ENCODE measurements at regions not wholly inside any gene's neighbourhood (a gene's known extent, or its start where the extent isn't known, plus 50 kb on each side); places are given as distances from the start of the nearest gene placed in this dataset.

DNA sequence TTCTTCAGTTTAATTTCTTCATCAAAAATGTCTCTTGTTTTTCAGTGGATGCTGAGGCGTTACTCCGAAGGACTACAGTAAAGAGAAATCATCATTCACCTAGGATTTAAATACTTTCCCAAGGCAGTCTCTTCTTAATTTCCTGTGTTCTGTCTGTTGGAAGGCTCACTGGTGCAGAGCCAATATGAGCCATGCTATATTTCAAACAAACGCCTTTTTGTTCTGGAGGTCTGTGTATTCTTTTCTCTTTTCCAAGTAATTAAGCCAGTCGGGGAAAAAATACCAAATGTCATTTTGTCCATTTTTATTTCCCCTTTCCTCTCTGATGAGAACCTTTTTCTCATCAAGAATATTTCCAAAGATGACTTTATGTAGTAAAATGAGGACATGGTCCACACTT is 206.5 kb downstream of the RWDD3 start:
- Histone ChIP-seq H3K9ac (replicated peaks; ENCODE audit: extremely low read depth, insufficient read depth, low read length) (no peak overlapping the region), H4K20me1 (replicated peaks; ENCODE audit: control insufficient read depth, extremely low read depth, insufficient read depth, low read length) (no peaks in the 10 kb centered on the region), H3K9me1 (replicated peaks; ENCODE audit: control insufficient read depth, extremely low read depth, insufficient read depth, low read length) (no peaks in the 10 kb centered on the region), H3K36me3 (ENCODE audit: control insufficient read depth in 2 of 2, extremely low read depth in 1 of 2, insufficient read depth in 2 of 2, low read length in 2 of 2) (no peaks in the 10 kb centered on the region), H3K4me2 (ENCODE audit: insufficient read depth, low read length) (no peak overlapping the region), H3K27ac (ENCODE audit: insufficient read depth, low read depth, low read length) (no peak overlapping the region), H3K27me3 (ENCODE audit: control insufficient read depth in 2 of 2, insufficient read depth in 2 of 2, low read length in 2 of 2) (no peaks in the 10 kb centered on the region), H3K4me3 (replicated peaks in 1 of 3; ENCODE audit: insufficient read depth in 1 of 3, low read depth in 1 of 3, low read length in 3 of 3) (no peak overlapping the region), H3K79me2 (ENCODE audit: control insufficient read depth, insufficient read depth, low read length) (no peaks in the 10 kb centered on the region), H3K4me1 (ENCODE audit: control insufficient read depth, extremely low read depth, insufficient read depth, low read length) (no peaks in the 10 kb centered on the region), H3K9me3 (replicated peaks; ENCODE audit: control insufficient read depth, insufficient read depth, low read length) (no peaks in the 10 kb centered on the region), H2AFZ (ENCODE audit: low read depth, low read length) (no peak overlapping the region)
- intact Hi-C loops (cut with micrococcal nuclease) (no loop called here), dilution Hi-C loops (cut with MboI; ENCODE audit: extremely low pct_ligation_motif_present, low sequenced_read_pairs) (no loop called here)
- POLR2A ChIA-PET, result no interaction called here
- DNase-seq (ENCODE audit: low read depth, low spot score) (no peak), FAIRE-seq (no peak)
- no TSS peak for BruUV-seq (replicated peaks)
- CTCF ChIA-PET, result no interaction called here
- TF ChIP-seq, protein P1, sequence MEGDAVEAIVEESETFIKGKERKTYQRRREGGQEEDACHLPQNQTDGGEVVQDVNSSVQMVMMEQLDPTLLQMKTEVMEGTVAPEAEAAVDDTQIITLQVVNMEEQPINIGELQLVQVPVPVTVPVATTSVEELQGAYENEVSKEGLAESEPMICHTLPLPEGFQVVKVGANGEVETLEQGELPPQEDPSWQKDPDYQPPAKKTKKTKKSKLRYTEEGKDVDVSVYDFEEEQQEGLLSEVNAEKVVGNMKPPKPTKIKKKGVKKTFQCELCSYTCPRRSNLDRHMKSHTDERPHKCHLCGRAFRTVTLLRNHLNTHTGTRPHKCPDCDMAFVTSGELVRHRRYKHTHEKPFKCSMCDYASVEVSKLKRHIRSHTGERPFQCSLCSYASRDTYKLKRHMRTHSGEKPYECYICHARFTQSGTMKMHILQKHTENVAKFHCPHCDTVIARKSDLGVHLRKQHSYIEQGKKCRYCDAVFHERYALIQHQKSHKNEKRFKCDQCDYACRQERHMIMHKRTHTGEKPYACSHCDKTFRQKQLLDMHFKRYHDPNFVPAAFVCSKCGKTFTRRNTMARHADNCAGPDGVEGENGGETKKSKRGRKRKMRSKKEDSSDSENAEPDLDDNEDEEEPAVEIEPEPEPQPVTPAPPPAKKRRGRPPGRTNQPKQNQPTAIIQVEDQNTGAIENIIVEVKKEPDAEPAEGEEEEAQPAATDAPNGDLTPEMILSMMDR (IDR thresholded peaks at IDR 0.05; ENCODE audit: extremely low read depth in 1 of 2, insufficient read depth in 1 of 2, low read depth in 1 of 2, low read length in 2 of 2), result no peak
- no peak for TF ChIP-seq EZH2 (IDR thresholded peaks at IDR 0.05; ENCODE audit: borderline replicate concordance, low read depth, low read length, severe bottlenecking)
- no peak for TF ChIP-seq FOS (IDR thresholded peaks at IDR 0.05; ENCODE audit: borderline replicate concordance, insufficient read depth, low read length)
- no peak for TF ChIP-seq POLR2A (IDR thresholded peaks at IDR 0.05; ENCODE audit: low read depth, low read length)
- no peak for TF ChIP-seq MYC (IDR thresholded peaks at IDR 0.05; ENCODE audit: low read depth, low read length)
- TF ChIP-seq JUN (IDR thresholded peaks at IDR 0.05; ENCODE audit: borderline replicate concordance, insufficient read depth, insufficient read length, low read depth), result no peak
- TF ChIP-seq, protein P2, sequence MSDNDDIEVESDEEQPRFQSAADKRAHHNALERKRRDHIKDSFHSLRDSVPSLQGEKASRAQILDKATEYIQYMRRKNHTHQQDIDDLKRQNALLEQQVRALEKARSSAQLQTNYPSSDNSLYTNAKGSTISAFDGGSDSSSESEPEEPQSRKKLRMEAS (IDR thresholded peaks at IDR 0.05; ENCODE audit: insufficient read depth, insufficient read length), result no peak
- TF ChIP-seq GATA2 (IDR thresholded peaks at IDR 0.05; ENCODE audit: insufficient read depth, insufficient read length, low read depth, low read length), result no peak
- no peak for TF ChIP-seq POLR2AphosphoS5 (IDR thresholded peaks at IDR 0.05; ENCODE audit: insufficient read depth, low read depth, low read length)

Data from endothelial cell of umbilical vein (primary cell).